Left hindlimb (tissue), 1 donor: ENCODE measurements at regions not wholly inside any gene's neighbourhood (a gene's known extent, or its start where the extent isn't known, plus 50 kb on each side); places are given as distances from the start of the nearest gene placed in this dataset.
A peak's percentile ranks its signal among the peaks of the same experiment; 100 is the strongest.
"Not testable (repeated sequence)": the region's sequence is repeated elsewhere in the genome, so short reads cannot be mapped to it uniquely, and the experiment has no call there.

Experiments
- DNase-seq: peaks from one replicate; pipeline ENCODE4 v3.0.0-alpha.2; 2018

GRCh38 chr2:242031481-242032019 lies 162.0 kb downstream of the RTP5 start:
- peak; percentile 27 for DNase-seq

GRCh38 chr2:242032780-242033656 lies 163.5 kb downstream of the RTP5 start:
- no peak for DNase-seq

- no peak for DNase-seq
Measured at GRCh38 chr2:242034138-242034537, 164.6 kb downstream of the RTP5 start.

GRCh38 chr2:242034996-242035814 lies 165.7 kb downstream of the RTP5 start:
- DNase-seq = no peak

- no peak for DNase-seq
Measured at GRCh38 chr2:242035858-242036652, 166.5 kb downstream of the RTP5 start.

GRCh38 chr2:242036653-242036950 lies 167.1 kb downstream of the RTP5 start:
- no peak for DNase-seq

GRCh38 chr2:242038166-242038927 lies 168.8 kb downstream of the RTP5 start:
- DNase-seq = no peak

GRCh38 chr2:242038928-242039341 lies 169.4 kb downstream of the RTP5 start:
- DNase-seq = no peak

GRCh38 chr2:242040303-242040655 lies 170.8 kb downstream of the RTP5 start:
- DNase-seq = no peak

- no peak for DNase-seq
Measured at GRCh38 chr2:242040681-242041080, 171.2 kb downstream of the RTP5 start.

GRCh38 chr2:242041816-242042215 lies 172.3 kb downstream of the RTP5 start:
- DNase-seq = no peak

- DNase-seq = no peak
Measured at GRCh38 chr2:242043538-242044312, 174.2 kb downstream of the RTP5 start.

- DNase-seq = no peak
Measured at GRCh38 chr2:242044313-242044590, 174.7 kb downstream of the RTP5 start.

GRCh38 chr2:242045596-242046144 lies 176.1 kb downstream of the RTP5 start:
- DNase-seq = not testable (repeated sequence)

- DNase-seq = no peak
Measured at GRCh38 chr2:242046206-242046826, 176.8 kb downstream of the RTP5 start.

- no peak for DNase-seq
Measured at GRCh38 chr2:242047963-242048362, 178.4 kb downstream of the RTP5 start.

- no peak for DNase-seq
Measured at GRCh38 chr2:242048479-242048878, 178.9 kb downstream of the RTP5 start.

GRCh38 chr2:242049492-242049891 lies 180.0 kb downstream of the RTP5 start:
- DNase-seq = not testable (repeated sequence)

- no peak for DNase-seq
Measured at GRCh38 chr2:242051463-242051862, 181.9 kb downstream of the RTP5 start.

GRCh38 chr2:242052421-242052820 lies 182.9 kb downstream of the RTP5 start:
- DNase-seq = no peak

GRCh38 chr2:242053921-242054320 lies 184.4 kb downstream of the RTP5 start:
- DNase-seq = no peak
